Panc1 (cell line): ENCODE measurements at regions not wholly inside any gene's neighbourhood (a gene's known extent, or its start where the extent isn't known, plus 50 kb on each side); places are given as distances from the start of the nearest gene placed in this dataset.

Source experiments
- CTCF ChIP-seq: fragments of 450-650 bp; IDR thresholded peaks from 2 replicates; pipeline ENCODE4 v1.5.1; 2017; ENCODE audit warnings: mild to moderate bottlenecking
- REST ChIP-seq, 2 experiments: IDR thresholded peaks; 2 replicates each; pipeline ENCODE4 v1.6.1; 2011 to 2012; ENCODE audit warnings: low read depth in 2 of 2, control low read depth in 1 of 2, low read length in 1 of 2, mild to moderate bottlenecking in 1 of 2, moderate library complexity in 1 of 2; ENCODE audit not compliant: insufficient read depth in 1 of 2

- no peak for TF ChIP-seq CTCF
- TF ChIP-seq REST (IDR thresholded peaks at IDR 0.05; ENCODE audit: insufficient read depth in 1 of 2, low read depth in 2 of 2, low read length in 1 of 2) = no peak
Observed at GRCh38 chr15:83352119-83352518, 67.7 kb upstream of the BNC1 start.
